SK-N-SH (cell line): ENCODE measurements at regions not wholly inside any gene's neighbourhood (a gene's known extent, or its start where the extent isn't known, plus 50 kb on each side); places are given as distances from the start of the nearest gene placed in this dataset.

Source experiments
- CHD2 ChIP-seq: fragments of 150-350 bp; IDR thresholded peaks from 2 replicates; pipeline ENCODE4 v1.6.1; 2018; ENCODE audit warnings: low read length; ENCODE audit not compliant: partially characterized antibody
- EP300 ChIP-seq, 2 experiments: IDR thresholded peaks; 2 replicates each; pipeline versions ENCODE4 v1.4.0 to v1.6.1; 2012; ENCODE audit warnings: borderline replicate concordance in 1 of 2, low read depth in 1 of 2, low read length in 1 of 2
- FOSL2 ChIP-seq: IDR thresholded peaks from 2 replicates; pipeline ENCODE4 v1.4.0; 2012; ENCODE audit warnings: low read depth, mild to moderate bottlenecking, moderate library complexity, borderline replicate concordance
- FOXM1 ChIP-seq: IDR thresholded peaks from 2 replicates; pipeline ENCODE4 v1.4.0; 2012; ENCODE audit warnings: low read depth, mild to moderate bottlenecking
- JUND ChIP-seq: IDR thresholded peaks from 2 replicates; pipeline ENCODE4 v1.4.0; 2012
- MEF2A ChIP-seq: IDR thresholded peaks from 2 replicates; pipeline ENCODE4 v1.4.0; 2012; ENCODE audit warnings: low read depth, borderline replicate concordance
- MXI1 ChIP-seq: IDR thresholded peaks from 2 replicates; pipeline ENCODE4 v1.6.1; 2012; ENCODE audit warnings: mild to moderate bottlenecking, low read depth, low read length, improper control_type of control experiment
- NFIC ChIP-seq: IDR thresholded peaks from 2 replicates; pipeline ENCODE4 v1.4.0; 2012; ENCODE audit warnings: borderline replicate concordance
- NRF1 ChIP-seq: IDR thresholded peaks from 2 replicates; pipeline ENCODE4 v1.6.1; 2012; ENCODE audit warnings: low read depth, mild to moderate bottlenecking, low read length
- PBX3 ChIP-seq: IDR thresholded peaks from 2 replicates; pipeline ENCODE4; 2012
- RAD21 ChIP-seq: IDR thresholded peaks from 2 replicates; pipeline ENCODE4 v1.6.1; 2012; ENCODE audit warnings: mild to moderate bottlenecking, low read length
- RCOR1 ChIP-seq: fragments of 150-350 bp; IDR thresholded peaks from 2 replicates; pipeline ENCODE4 v1.6.1; 2017; ENCODE audit warnings: antibody characterized with exemption, low read length
- RFX5 ChIP-seq: IDR thresholded peaks from 2 replicates; pipeline ENCODE4 v1.6.1; 2012; ENCODE audit warnings: mild to moderate bottlenecking, improper control_type of control experiment, low read length
- SIN3A ChIP-seq: IDR thresholded peaks from 2 replicates; pipeline ENCODE4 v1.6.1; 2012; ENCODE audit warnings: low read depth, mild to moderate bottlenecking, low read length, moderate library complexity, borderline replicate concordance
- SMC3 ChIP-seq: IDR thresholded peaks from 2 replicates; pipeline ENCODE4 v1.6.1; 2012; ENCODE audit warnings: low read depth, low read length, improper control_type of control experiment
- TAF1 ChIP-seq: IDR thresholded peaks from 2 replicates; pipeline ENCODE4 v1.6.1; 2012; ENCODE audit warnings: low read depth, mild to moderate bottlenecking, low read length, moderate library complexity, borderline replicate concordance
- USF2 ChIP-seq: fragments of 150-350 bp; IDR thresholded peaks from 2 replicates; pipeline ENCODE4 v1.6.1; 2017; ENCODE audit warnings: antibody characterized with exemption, low read length, low read depth, borderline replicate concordance
- TF ChIP-seq, protein P1 (sequence below): fragments of 150-350 bp; IDR thresholded peaks from 2 replicates; pipeline ENCODE4 v1.6.1; 2016; ENCODE audit warnings: mild to moderate bottlenecking, low read depth, low read length
- TF ChIP-seq, protein P2 (sequence below): IDR thresholded peaks from 2 replicates; pipeline ENCODE4 v1.4.0; 2012; ENCODE audit warnings: low read depth, borderline replicate concordance
- TF ChIP-seq, protein P3 (sequence below): IDR thresholded peaks from 2 replicates; pipeline ENCODE4 v1.4.0; 2012; ENCODE audit warnings: low read depth, borderline replicate concordance

- no peak for TF ChIP-seq FOXM1
- no peak for TF ChIP-seq NRF1
- no peak for TF ChIP-seq RAD21
- TF ChIP-seq, protein P1, sequence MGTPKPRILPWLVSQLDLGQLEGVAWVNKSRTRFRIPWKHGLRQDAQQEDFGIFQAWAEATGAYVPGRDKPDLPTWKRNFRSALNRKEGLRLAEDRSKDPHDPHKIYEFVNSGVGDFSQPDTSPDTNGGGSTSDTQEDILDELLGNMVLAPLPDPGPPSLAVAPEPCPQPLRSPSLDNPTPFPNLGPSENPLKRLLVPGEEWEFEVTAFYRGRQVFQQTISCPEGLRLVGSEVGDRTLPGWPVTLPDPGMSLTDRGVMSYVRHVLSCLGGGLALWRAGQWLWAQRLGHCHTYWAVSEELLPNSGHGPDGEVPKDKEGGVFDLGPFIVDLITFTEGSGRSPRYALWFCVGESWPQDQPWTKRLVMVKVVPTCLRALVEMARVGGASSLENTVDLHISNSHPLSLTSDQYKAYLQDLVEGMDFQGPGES = no peak
- TF ChIP-seq USF2 = no peak
- no peak; the same call in 1 of the 2 replicates for TF ChIP-seq MEF2A
- TF ChIP-seq SMC3 = no peak
- no peak; the same call in 1 of the 2 replicates for TF ChIP-seq NFIC
- no peak for TF ChIP-seq JUND
- TF ChIP-seq, protein P2, sequence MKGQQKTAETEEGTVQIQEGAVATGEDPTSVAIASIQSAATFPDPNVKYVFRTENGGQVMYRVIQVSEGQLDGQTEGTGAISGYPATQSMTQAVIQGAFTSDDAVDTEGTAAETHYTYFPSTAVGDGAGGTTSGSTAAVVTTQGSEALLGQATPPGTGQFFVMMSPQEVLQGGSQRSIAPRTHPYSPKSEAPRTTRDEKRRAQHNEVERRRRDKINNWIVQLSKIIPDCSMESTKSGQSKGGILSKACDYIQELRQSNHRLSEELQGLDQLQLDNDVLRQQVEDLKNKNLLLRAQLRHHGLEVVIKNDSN = no peak
- no peak for TF ChIP-seq SIN3A
- no peak for TF ChIP-seq RCOR1
- TF ChIP-seq EP300 (IDR thresholded peaks at IDR 0.05; ENCODE audit: borderline replicate concordance in 1 of 2, low read depth in 1 of 2, low read length in 1 of 2) = peak in 1 of 2 experiments; percentile 33; a peak in 2 of 4 replicates
- peak; percentile 39; the same call in 1 of the 2 replicates for TF ChIP-seq MXI1
- TF ChIP-seq CHD2 = no peak
- peak; percentile 52 for TF ChIP-seq PBX3
- no peak for TF ChIP-seq TAF1
- TF ChIP-seq, protein P3, sequence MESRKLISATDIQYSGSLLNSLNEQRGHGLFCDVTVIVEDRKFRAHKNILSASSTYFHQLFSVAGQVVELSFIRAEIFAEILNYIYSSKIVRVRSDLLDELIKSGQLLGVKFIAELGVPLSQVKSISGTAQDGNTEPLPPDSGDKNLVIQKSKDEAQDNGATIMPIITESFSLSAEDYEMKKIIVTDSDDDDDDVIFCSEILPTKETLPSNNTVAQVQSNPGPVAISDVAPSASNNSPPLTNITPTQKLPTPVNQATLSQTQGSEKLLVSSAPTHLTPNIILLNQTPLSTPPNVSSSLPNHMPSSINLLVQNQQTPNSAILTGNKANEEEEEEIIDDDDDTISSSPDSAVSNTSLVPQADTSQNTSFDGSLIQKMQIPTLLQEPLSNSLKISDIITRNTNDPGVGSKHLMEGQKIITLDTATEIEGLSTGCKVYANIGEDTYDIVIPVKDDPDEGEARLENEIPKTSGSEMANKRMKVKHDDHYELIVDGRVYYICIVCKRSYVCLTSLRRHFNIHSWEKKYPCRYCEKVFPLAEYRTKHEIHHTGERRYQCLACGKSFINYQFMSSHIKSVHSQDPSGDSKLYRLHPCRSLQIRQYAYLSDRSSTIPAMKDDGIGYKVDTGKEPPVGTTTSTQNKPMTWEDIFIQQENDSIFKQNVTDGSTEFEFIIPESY = no peak
- no peak for TF ChIP-seq RFX5
- TF ChIP-seq FOSL2 = peak; percentile 29; the same call in 1 of the 2 replicates
These were observed 105.6 kb upstream of the PGRMC2 start (continued) for GRCh38 chr4:128393101-128393704.
